HCT116 (cell line): ENCODE measurements at regions not wholly inside any gene's neighbourhood (a gene's known extent, or its start where the extent isn't known, plus 50 kb on each side); places are given as distances from the start of the nearest gene placed in this dataset.

Source experiments
- ATAC-seq: fragments of 200-7000 bp; cut with Tn5 transposase; 2 replicates; pipeline ENCODE4 v1.9.1; 2020; ENCODE audit warnings: mild to moderate bottlenecking, moderate library complexity
- BruUV-seq: library from RNA; stranded (reverse); fragments of 400-500 nt; replicated peaks from 2 replicates; lab custom pipeline; 2021; lab: Mats Ljungman, UMichigan
- CTCF ChIA-PET: fragments of 300-600 bp; sonication (Branson Sonifier 250); formaldehyde crosslinking; loops from one replicate; lab custom pipeline; 2021; ENCODE audit warnings: antibody characterized with exemption; lab: Charles Lee
- POLR2A ChIA-PET: fragments of 300-600, 350-600 bp; sonication (Branson Sonifier 250); formaldehyde crosslinking; loops from one replicate; lab custom pipeline; 2021; ENCODE audit warnings: antibody characterized with exemption; lab: Charles Lee
- RAD21 ChIA-PET, 2 experiments: fragments of 300-600 bp; sonication (Branson Sonifier 250); formaldehyde crosslinking; loops; one replicate each; lab custom pipeline; 2023; ENCODE audit warnings: low total read pairs in 2 of 2; ENCODE audit not compliant: uncharacterized antibody in 2 of 2, unreplicated experiment in 2 of 2, low non-redundant PET in 1 of 2; lab: Charles Lee
- DNase-seq: peaks from one replicate; pipeline ENCODE4 v3.0.0-alpha.2; 2010; ENCODE audit warnings: low read depth, low spot score
- H2AFZ ChIP-seq: fragments of 200-600 bp; shearing (Covaris generic), sonication (generic); 2 replicates; pipeline ENCODE4 v1.6.1; 2017; ENCODE audit warnings: low read depth, mixed run types, mixed read lengths, antibody characterized with exemption, low read length; ENCODE audit not compliant: poor library complexity, severe bottlenecking
- H3K27ac ChIP-seq: 2 replicates; pipeline ENCODE4 v1.5.1; 2012; ENCODE audit warnings: low read depth, low read length
- H3K27me3 ChIP-seq: fragments of 200-600 bp; sonication (generic); 2 replicates; pipeline ENCODE4 v1.6.1; 2016; ENCODE audit warnings: mixed run types, low read length, mixed read lengths; ENCODE audit not compliant: insufficient read depth
- H3K36me3 ChIP-seq, 2 experiments: fragments of 200-500 bp in 1 of 2; fragments of 200-600 bp in 1 of 2; sonication (Bioruptor generic) in 1 of 2; sonication (generic) in 1 of 2; 2 replicates each; pipeline versions ENCODE4 v1.5.1 to v1.6.1; 2014 to 2016; ENCODE audit warnings: low read length in 2 of 2, inconsistent platforms in 1 of 2, mixed read lengths in 1 of 2, mixed run types in 1 of 2; ENCODE audit not compliant: insufficient read depth in 2 of 2, control insufficient read depth in 1 of 2
- H3K4me1 ChIP-seq, 2 experiments: fragments of 200-600 bp in 1 of 2; sonication (generic) in 1 of 2; 2 replicates each; pipeline versions ENCODE4 v1.5.1 to v1.6.1; 2012 to 2017; ENCODE audit warnings: low read length in 2 of 2, inconsistent platforms in 1 of 2, mild to moderate bottlenecking in 1 of 2, mixed read lengths in 1 of 2, mixed run types in 1 of 2, moderate library complexity in 1 of 2; ENCODE audit not compliant: insufficient read depth in 2 of 2, control insufficient read depth in 1 of 2
- H3K4me2 ChIP-seq: fragments of 200-600 bp; sonication (generic); 2 replicates; pipeline ENCODE4 v1.6.1; 2017; ENCODE audit warnings: mixed run types, low read length, mixed read lengths
- H3K4me3 ChIP-seq, 2 experiments: fragments of 200-600 bp in 1 of 2; sonication (generic) in 1 of 2; replicated peaks in 1 of 2; 2 replicates each; pipeline ENCODE4 v1.5.1; 2011 to 2016; ENCODE audit warnings: low read length in 2 of 2, control low read depth in 1 of 2, low read depth in 1 of 2, mild to moderate bottlenecking in 1 of 2, mixed read lengths in 1 of 2, mixed run types in 1 of 2
- H3K79me2 ChIP-seq: fragments of 200-600 bp; sonication (generic); 2 replicates; pipeline ENCODE4 v1.6.1; 2017; ENCODE audit warnings: mild to moderate bottlenecking, mixed run types, low read length, moderate library complexity, mixed read lengths; ENCODE audit not compliant: insufficient read depth
- H3K9ac ChIP-seq: fragments of 200-600 bp; sonication (generic); 2 replicates; pipeline ENCODE4 v1.6.1; 2016; ENCODE audit warnings: low read length, mixed read lengths
- H3K9me2 ChIP-seq: fragments of 200-600 bp; sonication (generic), shearing (Covaris generic); 2 replicates; pipeline ENCODE4 v1.6.1; 2017; ENCODE audit warnings: mixed run types, mild to moderate bottlenecking, moderate library complexity; ENCODE audit not compliant: insufficient read depth
- H3K9me3 ChIP-seq, 2 experiments: fragments of 200-500 bp in 1 of 2; fragments of 200-600 bp in 1 of 2; sonication (Bioruptor generic) in 1 of 2; sonication (generic) in 1 of 2; 2 replicates each; pipeline ENCODE4 v1.6.1; 2014 to 2017; ENCODE audit warnings: low read length in 2 of 2, mixed read lengths in 2 of 2, inconsistent platforms in 1 of 2, low read depth in 1 of 2, mild to moderate bottlenecking in 1 of 2, mixed run types in 1 of 2, moderate library complexity in 1 of 2; ENCODE audit not compliant: control insufficient read depth in 1 of 2, insufficient read depth in 1 of 2
- H4K20me1 ChIP-seq: fragments of 200-600 bp; sonication (generic), shearing (Covaris generic); 2 replicates; pipeline ENCODE4 v1.6.1; 2017; ENCODE audit warnings: mixed run types, mild to moderate bottlenecking, moderate library complexity; ENCODE audit not compliant: insufficient read depth
- CEBPB ChIP-seq: IDR thresholded peaks from 2 replicates; pipeline ENCODE4 v1.6.1; 2012; ENCODE audit warnings: low read depth
- EGR1 ChIP-seq: IDR thresholded peaks from 2 replicates; pipeline ENCODE4 v1.6.1; 2012; ENCODE audit warnings: low read depth
- ELF1 ChIP-seq: IDR thresholded peaks from 2 replicates; pipeline ENCODE4 v1.6.1; 2012; ENCODE audit warnings: low read depth, borderline replicate concordance
- EZH2phosphoT487 ChIP-seq: fragments of 200-600 bp; IDR thresholded peaks from 2 replicates; pipeline ENCODE4 v1.6.1; 2018; ENCODE audit warnings: antibody characterized with exemption, borderline replicate concordance
- MAX ChIP-seq: IDR thresholded peaks from 2 replicates; pipeline ENCODE4 v1.6.1; 2012
- POLR2A ChIP-seq: IDR thresholded peaks from 2 replicates; pipeline ENCODE4 v1.7.0; 2011; ENCODE audit warnings: borderline replicate concordance; ENCODE audit not compliant: insufficient read depth, insufficient read length; ENCODE audit errors: extremely low read depth
- RAD21 ChIP-seq: IDR thresholded peaks from 2 replicates; pipeline ENCODE4 v1.6.1; 2012; ENCODE audit warnings: low read depth, mild to moderate bottlenecking
- REST ChIP-seq: IDR thresholded peaks from 2 replicates; pipeline ENCODE4 v1.6.1; 2012; ENCODE audit warnings: low read depth
- SP1 ChIP-seq: IDR thresholded peaks from 2 replicates; pipeline ENCODE4 v1.6.1; 2012; ENCODE audit warnings: low read depth
- SRF ChIP-seq: IDR thresholded peaks from 2 replicates; pipeline ENCODE4 v1.6.1; 2012; ENCODE audit warnings: low read depth
- TCF7L2 ChIP-seq: IDR thresholded peaks from 2 replicates; pipeline ENCODE4 v1.7.0; 2011; ENCODE audit warnings: borderline replicate concordance, inconsistent platforms; ENCODE audit not compliant: insufficient read depth, insufficient read length; ENCODE audit errors: extremely low read depth
- intact Hi-C: fragments of 100-400 bp; cut with micrococcal nuclease; formaldehyde crosslinking; loops from 2 replicates; pipeline ENCODE4 v1.10.0; 2022
- TF ChIP-seq, protein P1 (sequence below): IDR thresholded peaks from 2 replicates; pipeline ENCODE4 v1.6.1; 2011; ENCODE audit warnings: mild to moderate bottlenecking, low read length, moderate library complexity; ENCODE audit not compliant: insufficient replicate concordance; ENCODE audit errors: extremely low read depth

- no TSS peak for BruUV-seq
- CTCF ChIA-PET: no interaction called here
Measured at GRCh38 chr1:239636347-239636746, 250.0 kb downstream of the CHRM3 start.

More at GRCh38 chr1:239636347-239636746, 250.0 kb downstream of the CHRM3 start:
- DNase-seq (no peak), ATAC-seq (no peak)
- Histone ChIP-seq H3K9ac (no peak overlapping the region), H3K4me3 (no peak overlapping the region), H3K4me2 (no peak overlapping the region), H3K36me3 (no peaks in the 10 kb centered on the region), H3K79me2 (no peaks in the 10 kb centered on the region), H2AFZ (no peak overlapping the region), H3K27me3 (no peaks in the 10 kb centered on the region), H3K4me1 (no peaks in the 10 kb centered on the region), H4K20me1 (no peaks in the 10 kb centered on the region), H3K9me3 (peaks cover 5% of the 10 kb centered on the region in 2 experiments; a peak in 2 of 4 replicates), H3K27ac (no peak overlapping the region), H3K9me2 (no peaks in the 10 kb centered on the region)
- no peak for TF ChIP-seq EZH2phosphoT487
- TF ChIP-seq REST: no peak
- TF ChIP-seq SRF: no peak
- no peak for TF ChIP-seq POLR2A
- TF ChIP-seq EGR1: no peak
- TF ChIP-seq MAX: no peak
- TF ChIP-seq SP1: no peak
- no peak for TF ChIP-seq TCF7L2
- TF ChIP-seq ELF1: no peak
- TF ChIP-seq, protein P1, sequence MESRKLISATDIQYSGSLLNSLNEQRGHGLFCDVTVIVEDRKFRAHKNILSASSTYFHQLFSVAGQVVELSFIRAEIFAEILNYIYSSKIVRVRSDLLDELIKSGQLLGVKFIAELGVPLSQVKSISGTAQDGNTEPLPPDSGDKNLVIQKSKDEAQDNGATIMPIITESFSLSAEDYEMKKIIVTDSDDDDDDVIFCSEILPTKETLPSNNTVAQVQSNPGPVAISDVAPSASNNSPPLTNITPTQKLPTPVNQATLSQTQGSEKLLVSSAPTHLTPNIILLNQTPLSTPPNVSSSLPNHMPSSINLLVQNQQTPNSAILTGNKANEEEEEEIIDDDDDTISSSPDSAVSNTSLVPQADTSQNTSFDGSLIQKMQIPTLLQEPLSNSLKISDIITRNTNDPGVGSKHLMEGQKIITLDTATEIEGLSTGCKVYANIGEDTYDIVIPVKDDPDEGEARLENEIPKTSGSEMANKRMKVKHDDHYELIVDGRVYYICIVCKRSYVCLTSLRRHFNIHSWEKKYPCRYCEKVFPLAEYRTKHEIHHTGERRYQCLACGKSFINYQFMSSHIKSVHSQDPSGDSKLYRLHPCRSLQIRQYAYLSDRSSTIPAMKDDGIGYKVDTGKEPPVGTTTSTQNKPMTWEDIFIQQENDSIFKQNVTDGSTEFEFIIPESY: no peak
- TF ChIP-seq RAD21: no peak
- TF ChIP-seq CEBPB: no peak
- intact Hi-C loops: no loop called here
- ChIA-PET RAD21 (no interaction called here), POLR2A (no interaction called here)
